ENCODE measurements at regions not wholly inside any gene's neighbourhood (a gene's known extent, or its start where the extent isn't known, plus 50 kb on each side); places are given as distances from the start of the nearest gene placed in this dataset.

DNA sequence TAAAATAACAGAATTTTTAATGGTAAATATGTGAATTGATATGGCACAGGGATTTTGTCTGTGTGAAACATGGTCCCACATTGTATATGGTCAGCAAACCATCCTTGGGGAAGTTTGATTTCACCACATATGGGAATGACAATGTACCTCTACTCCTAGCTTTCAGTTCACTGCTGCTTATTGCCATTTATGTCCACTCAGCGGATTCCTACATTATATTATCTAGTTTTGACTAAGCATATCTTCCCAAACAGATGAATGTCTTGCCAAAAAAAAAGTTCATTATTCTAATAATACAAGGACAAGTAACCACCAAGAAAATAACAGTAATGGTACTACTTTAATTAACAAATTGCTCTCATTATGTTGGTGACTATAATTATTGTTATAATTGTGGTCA is 1521.6 kb downstream of the MAT2B start:
- TF ChIP-seq, protein P1, sequence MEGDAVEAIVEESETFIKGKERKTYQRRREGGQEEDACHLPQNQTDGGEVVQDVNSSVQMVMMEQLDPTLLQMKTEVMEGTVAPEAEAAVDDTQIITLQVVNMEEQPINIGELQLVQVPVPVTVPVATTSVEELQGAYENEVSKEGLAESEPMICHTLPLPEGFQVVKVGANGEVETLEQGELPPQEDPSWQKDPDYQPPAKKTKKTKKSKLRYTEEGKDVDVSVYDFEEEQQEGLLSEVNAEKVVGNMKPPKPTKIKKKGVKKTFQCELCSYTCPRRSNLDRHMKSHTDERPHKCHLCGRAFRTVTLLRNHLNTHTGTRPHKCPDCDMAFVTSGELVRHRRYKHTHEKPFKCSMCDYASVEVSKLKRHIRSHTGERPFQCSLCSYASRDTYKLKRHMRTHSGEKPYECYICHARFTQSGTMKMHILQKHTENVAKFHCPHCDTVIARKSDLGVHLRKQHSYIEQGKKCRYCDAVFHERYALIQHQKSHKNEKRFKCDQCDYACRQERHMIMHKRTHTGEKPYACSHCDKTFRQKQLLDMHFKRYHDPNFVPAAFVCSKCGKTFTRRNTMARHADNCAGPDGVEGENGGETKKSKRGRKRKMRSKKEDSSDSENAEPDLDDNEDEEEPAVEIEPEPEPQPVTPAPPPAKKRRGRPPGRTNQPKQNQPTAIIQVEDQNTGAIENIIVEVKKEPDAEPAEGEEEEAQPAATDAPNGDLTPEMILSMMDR (IDR thresholded peaks at IDR 0.05; ENCODE audit: insufficient read depth, low read length, poor library complexity, severe bottlenecking), result no peak
- TF ChIP-seq EZH2phosphoT487 (conservative IDR thresholded peaks at IDR 0.05; ENCODE audit: low read length), result no peak

Data from SU-DHL-6 (cell line).